Astrocyte (in vitro differentiated cells and primary cell): ENCODE measurements at regions not wholly inside any gene's neighbourhood (a gene's known extent, or its start where the extent isn't known, plus 50 kb on each side); places are given as distances from the start of the nearest gene placed in this dataset.

Source experiments
- CTCF ChIP-seq: IDR thresholded peaks from 2 replicates; pipeline ENCODE4 v1.5.1; 2011; ENCODE audit warnings: low read depth, mild to moderate bottlenecking, inconsistent platforms, low read length, moderate library complexity; ENCODE audit not compliant: insufficient read depth
- EZH2 ChIP-seq: IDR thresholded peaks from 2 replicates; pipeline ENCODE4 v1.6.1; 2012; ENCODE audit warnings: mild to moderate bottlenecking, low read length, inconsistent platforms; ENCODE audit not compliant: insufficient read depth

GRCh38 chr4:104549736-104550135 lies 55.0 kb upstream of the CXXC4 start:
- TF ChIP-seq CTCF (no peak), EZH2 (no peak)
